GM12878 (cell line): ENCODE measurements at regions not wholly inside any gene's neighbourhood (a gene's known extent, or its start where the extent isn't known, plus 50 kb on each side); places are given as distances from the start of the nearest gene placed in this dataset.

Source experiments
- CHD4 ChIP-seq: fragments of 200-600 bp; sonication (generic); IDR thresholded peaks from 2 replicates; pipeline ENCODE4 v1.6.1; 2016; ENCODE audit warnings: mild to moderate bottlenecking
- EP300 ChIP-seq, 2 experiments: fragments of 150-350 bp in 1 of 2; IDR thresholded peaks; 2 replicates each; pipeline ENCODE4 v1.6.1; 2011 to 2012; ENCODE audit warnings: low read depth in 2 of 2, low read length in 2 of 2, borderline replicate concordance in 1 of 2, improper control_type of control experiment in 1 of 2, inconsistent platforms in 1 of 2; ENCODE audit not compliant: control insufficient read depth in 1 of 2
- FOXK2 ChIP-seq: fragments of 450-650 bp; IDR thresholded peaks from 2 replicates; pipeline ENCODE4 v1.6.1; 2017; ENCODE audit warnings: mild to moderate bottlenecking, moderate library complexity
- GATAD2B ChIP-seq: fragments of 450-650 bp; conservative IDR thresholded peaks from 2 replicates; pipeline ENCODE4 v1.6.1; 2017; ENCODE audit warnings: low read depth, mild to moderate bottlenecking, moderate library complexity
- KAT2A ChIP-seq: conservative IDR thresholded peaks from 2 replicates; pipeline ENCODE4 v1.6.1; 2011; ENCODE audit warnings: low read depth, low read length; ENCODE audit not compliant: control insufficient read depth
- KDM1A ChIP-seq: fragments of 200-600 bp; sonication (generic); IDR thresholded peaks from 2 replicates; pipeline ENCODE4 v1.6.1; 2016; ENCODE audit warnings: borderline replicate concordance
- MEF2A ChIP-seq: IDR thresholded peaks from 2 replicates; pipeline ENCODE4 v1.6.1; 2011; ENCODE audit warnings: low read depth, mild to moderate bottlenecking, low read length, moderate library complexity; ENCODE audit not compliant: insufficient read depth
- MYB ChIP-seq: fragments of 150-350 bp; IDR thresholded peaks from 2 replicates; pipeline ENCODE4 v1.6.1; 2014; ENCODE audit warnings: mild to moderate bottlenecking, low read depth, low read length, borderline replicate concordance
- NFYA ChIP-seq: IDR thresholded peaks from 2 replicates; pipeline ENCODE4 v1.6.1; 2011; ENCODE audit warnings: low read depth, mild to moderate bottlenecking, low read length, improper control_type of control experiment, borderline replicate concordance
- PML ChIP-seq: IDR thresholded peaks from 2 replicates; pipeline ENCODE4 v1.6.1; 2012; ENCODE audit warnings: low read length, inconsistent platforms
- POLR2A ChIP-seq: IDR thresholded peaks from 2 replicates; pipeline ENCODE4 v1.6.1; 2011; ENCODE audit warnings: low read depth, mild to moderate bottlenecking, low read length
- RB1 ChIP-seq: fragments of 450-650 bp; formaldehyde crosslinking; IDR thresholded peaks from 2 replicates; pipeline ENCODE4 v1.6.1; 2017; ENCODE audit warnings: mild to moderate bottlenecking, borderline replicate concordance
- SMAD5 ChIP-seq: IDR thresholded peaks from 2 replicates; pipeline ENCODE4 v1.6.1; 2016; ENCODE audit warnings: antibody characterized with exemption, low read depth
- STAT1 ChIP-seq: fragments of 450-650 bp; conservative IDR thresholded peaks from 2 replicates; pipeline ENCODE4 v1.6.1; 2014; ENCODE audit warnings: antibody characterized with exemption, mild to moderate bottlenecking
- TCF12 ChIP-seq: IDR thresholded peaks from 2 replicates; pipeline ENCODE4 v1.6.1; 2011; ENCODE audit warnings: low read depth, mild to moderate bottlenecking, low read length
- TF ChIP-seq, protein P1 (sequence below): IDR thresholded peaks from 2 replicates; pipeline ENCODE4 v1.6.1; 2011; ENCODE audit warnings: borderline replicate concordance, low read depth, mild to moderate bottlenecking, moderate library complexity, mixed read lengths, low read length; ENCODE audit not compliant: insufficient read depth; ENCODE audit errors: extremely low read length
- TF ChIP-seq, protein P2 (sequence below): IDR thresholded peaks from 2 replicates; pipeline ENCODE4 v1.6.1; 2012; ENCODE audit warnings: mild to moderate bottlenecking, low read depth, low read length
- TF ChIP-seq, protein P3 (sequence below): fragments of 450-650 bp; IDR thresholded peaks from 2 replicates; pipeline ENCODE4 v1.6.1; 2016; ENCODE audit warnings: mild to moderate bottlenecking
- TF ChIP-seq, protein P4 (sequence below): fragments of 450-650 bp; formaldehyde crosslinking; IDR thresholded peaks from 2 replicates; pipeline ENCODE4 v1.4.0; 2022; ENCODE audit warnings: mild to moderate bottlenecking, moderate library complexity
- TF ChIP-seq, protein P5 (sequence below): IDR thresholded peaks from 2 replicates; pipeline ENCODE4 v1.6.1; 2012; ENCODE audit warnings: low read depth, low read length, improper control_type of control experiment

DNA sequence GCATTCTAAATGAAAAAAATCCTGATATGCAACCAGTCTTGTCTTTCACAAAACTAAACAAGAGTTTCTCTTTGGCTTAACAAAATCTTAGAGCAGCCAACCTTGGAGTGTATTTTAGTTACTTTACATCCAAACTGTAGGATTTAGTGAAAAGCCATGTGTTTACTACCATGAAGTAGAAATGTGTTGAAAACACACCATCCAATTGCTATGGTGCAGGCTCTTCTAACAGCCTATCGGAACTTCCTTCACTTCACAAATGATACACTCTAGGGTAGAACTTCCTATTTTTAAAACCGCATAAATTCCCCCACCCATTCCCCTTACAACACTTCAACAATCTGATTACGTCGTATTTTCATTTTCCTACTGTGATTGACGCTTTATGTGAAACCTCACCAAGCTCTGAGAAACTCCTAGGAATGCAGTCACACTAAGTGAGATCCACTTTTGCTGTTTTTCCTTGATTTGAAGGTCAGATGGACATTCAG is 74.4 kb upstream of the MAP4K4 start (continued):
- TF ChIP-seq, protein P1, sequence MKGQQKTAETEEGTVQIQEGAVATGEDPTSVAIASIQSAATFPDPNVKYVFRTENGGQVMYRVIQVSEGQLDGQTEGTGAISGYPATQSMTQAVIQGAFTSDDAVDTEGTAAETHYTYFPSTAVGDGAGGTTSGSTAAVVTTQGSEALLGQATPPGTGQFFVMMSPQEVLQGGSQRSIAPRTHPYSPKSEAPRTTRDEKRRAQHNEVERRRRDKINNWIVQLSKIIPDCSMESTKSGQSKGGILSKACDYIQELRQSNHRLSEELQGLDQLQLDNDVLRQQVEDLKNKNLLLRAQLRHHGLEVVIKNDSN: no peak
- no peak for TF ChIP-seq PML
- TF ChIP-seq, protein P2, sequence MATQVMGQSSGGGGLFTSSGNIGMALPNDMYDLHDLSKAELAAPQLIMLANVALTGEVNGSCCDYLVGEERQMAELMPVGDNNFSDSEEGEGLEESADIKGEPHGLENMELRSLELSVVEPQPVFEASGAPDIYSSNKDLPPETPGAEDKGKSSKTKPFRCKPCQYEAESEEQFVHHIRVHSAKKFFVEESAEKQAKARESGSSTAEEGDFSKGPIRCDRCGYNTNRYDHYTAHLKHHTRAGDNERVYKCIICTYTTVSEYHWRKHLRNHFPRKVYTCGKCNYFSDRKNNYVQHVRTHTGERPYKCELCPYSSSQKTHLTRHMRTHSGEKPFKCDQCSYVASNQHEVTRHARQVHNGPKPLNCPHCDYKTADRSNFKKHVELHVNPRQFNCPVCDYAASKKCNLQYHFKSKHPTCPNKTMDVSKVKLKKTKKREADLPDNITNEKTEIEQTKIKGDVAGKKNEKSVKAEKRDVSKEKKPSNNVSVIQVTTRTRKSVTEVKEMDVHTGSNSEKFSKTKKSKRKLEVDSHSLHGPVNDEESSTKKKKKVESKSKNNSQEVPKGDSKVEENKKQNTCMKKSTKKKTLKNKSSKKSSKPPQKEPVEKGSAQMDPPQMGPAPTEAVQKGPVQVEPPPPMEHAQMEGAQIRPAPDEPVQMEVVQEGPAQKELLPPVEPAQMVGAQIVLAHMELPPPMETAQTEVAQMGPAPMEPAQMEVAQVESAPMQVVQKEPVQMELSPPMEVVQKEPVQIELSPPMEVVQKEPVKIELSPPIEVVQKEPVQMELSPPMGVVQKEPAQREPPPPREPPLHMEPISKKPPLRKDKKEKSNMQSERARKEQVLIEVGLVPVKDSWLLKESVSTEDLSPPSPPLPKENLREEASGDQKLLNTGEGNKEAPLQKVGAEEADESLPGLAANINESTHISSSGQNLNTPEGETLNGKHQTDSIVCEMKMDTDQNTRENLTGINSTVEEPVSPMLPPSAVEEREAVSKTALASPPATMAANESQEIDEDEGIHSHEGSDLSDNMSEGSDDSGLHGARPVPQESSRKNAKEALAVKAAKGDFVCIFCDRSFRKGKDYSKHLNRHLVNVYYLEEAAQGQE: no peak
- TF ChIP-seq, protein P3, sequence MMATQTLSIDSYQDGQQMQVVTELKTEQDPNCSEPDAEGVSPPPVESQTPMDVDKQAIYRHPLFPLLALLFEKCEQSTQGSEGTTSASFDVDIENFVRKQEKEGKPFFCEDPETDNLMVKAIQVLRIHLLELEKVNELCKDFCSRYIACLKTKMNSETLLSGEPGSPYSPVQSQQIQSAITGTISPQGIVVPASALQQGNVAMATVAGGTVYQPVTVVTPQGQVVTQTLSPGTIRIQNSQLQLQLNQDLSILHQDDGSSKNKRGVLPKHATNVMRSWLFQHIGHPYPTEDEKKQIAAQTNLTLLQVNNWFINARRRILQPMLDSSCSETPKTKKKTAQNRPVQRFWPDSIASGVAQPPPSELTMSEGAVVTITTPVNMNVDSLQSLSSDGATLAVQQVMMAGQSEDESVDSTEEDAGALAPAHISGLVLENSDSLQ: peak; percentile 95
- TF ChIP-seq EP300 (IDR thresholded peaks at IDR 0.05; ENCODE audit: borderline replicate concordance in 1 of 2, control insufficient read depth in 1 of 2, low read depth in 2 of 2, low read length in 2 of 2): peak; percentile 74 to 84; a peak in 3 of 4 replicates
- no peak for TF ChIP-seq MEF2A
- no peak for TF ChIP-seq STAT1
- no peak for TF ChIP-seq MYB
- no peak for TF ChIP-seq KDM1A
- no peak for TF ChIP-seq TCF12
- TF ChIP-seq, protein P4, sequence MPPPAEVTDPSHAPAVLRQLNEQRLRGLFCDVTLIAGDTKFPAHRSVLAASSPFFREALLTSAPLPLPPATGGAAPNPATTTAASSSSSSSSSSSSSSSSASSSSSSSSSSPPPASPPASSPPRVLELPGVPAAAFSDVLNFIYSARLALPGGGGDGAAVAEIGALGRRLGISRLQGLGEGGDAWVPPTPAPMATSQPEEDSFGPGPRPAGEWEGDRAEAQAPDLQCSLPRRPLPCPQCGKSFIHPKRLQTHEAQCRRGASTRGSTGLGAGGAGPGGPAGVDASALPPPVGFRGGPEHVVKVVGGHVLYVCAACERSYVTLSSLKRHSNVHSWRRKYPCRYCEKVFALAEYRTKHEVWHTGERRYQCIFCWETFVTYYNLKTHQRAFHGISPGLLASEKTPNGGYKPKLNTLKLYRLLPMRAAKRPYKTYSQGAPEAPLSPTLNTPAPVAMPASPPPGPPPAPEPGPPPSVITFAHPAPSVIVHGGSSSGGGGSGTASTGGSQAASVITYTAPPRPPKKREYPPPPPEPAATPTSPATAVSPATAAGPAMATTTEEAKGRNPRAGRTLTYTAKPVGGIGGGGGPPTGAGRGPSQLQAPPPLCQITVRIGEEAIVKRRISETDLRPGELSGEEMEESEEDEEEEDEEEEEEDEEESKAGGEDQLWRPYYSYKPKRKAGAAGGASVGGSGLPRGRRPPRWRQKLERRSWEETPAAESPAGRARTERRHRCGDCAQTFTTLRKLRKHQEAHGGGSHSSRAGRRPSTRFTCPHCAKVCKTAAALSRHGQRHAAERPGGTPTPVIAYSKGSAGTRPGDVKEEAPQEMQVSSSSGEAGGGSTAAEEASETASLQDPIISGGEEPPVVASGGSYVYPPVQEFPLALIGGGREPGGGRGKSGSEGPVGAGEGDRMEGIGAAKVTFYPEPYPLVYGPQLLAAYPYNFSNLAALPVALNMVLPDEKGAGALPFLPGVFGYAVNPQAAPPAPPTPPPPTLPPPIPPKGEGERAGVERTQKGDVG (CRISPR knock-in tag): no peak
- TF ChIP-seq, protein P5, sequence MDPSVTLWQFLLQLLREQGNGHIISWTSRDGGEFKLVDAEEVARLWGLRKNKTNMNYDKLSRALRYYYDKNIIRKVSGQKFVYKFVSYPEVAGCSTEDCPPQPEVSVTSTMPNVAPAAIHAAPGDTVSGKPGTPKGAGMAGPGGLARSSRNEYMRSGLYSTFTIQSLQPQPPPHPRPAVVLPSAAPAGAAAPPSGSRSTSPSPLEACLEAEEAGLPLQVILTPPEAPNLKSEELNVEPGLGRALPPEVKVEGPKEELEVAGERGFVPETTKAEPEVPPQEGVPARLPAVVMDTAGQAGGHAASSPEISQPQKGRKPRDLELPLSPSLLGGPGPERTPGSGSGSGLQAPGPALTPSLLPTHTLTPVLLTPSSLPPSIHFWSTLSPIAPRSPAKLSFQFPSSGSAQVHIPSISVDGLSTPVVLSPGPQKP: no peak
- no peak for TF ChIP-seq CHD4
- no peak for TF ChIP-seq SMAD5
- TF ChIP-seq NFYA: no peak
- no peak for TF ChIP-seq FOXK2
- TF ChIP-seq GATAD2B: 0 out of 2 replicates have a peak, but pooled peaks have one; percentile 43
- no peak for TF ChIP-seq POLR2A
- TF ChIP-seq KAT2A: no peak
- peak; percentile 27; the same call in 1 of the 2 replicates for TF ChIP-seq RB1
